A673 (cell line): ENCODE measurements at regions not wholly inside any gene's neighbourhood (a gene's known extent, or its start where the extent isn't known, plus 50 kb on each side); places are given as distances from the start of the nearest gene placed in this dataset.

Source experiments
- BruUV-seq: library from RNA; stranded (reverse); fragments of 400-500 nt; replicated peaks from 2 replicates; lab custom pipeline; 2021; lab: Mats Ljungman, UMichigan
- CTCF ChIA-PET: fragments of 300-600 bp; sonication (Branson Sonifier 250); formaldehyde crosslinking; loops from one replicate; lab custom pipeline; 2022; ENCODE audit warnings: antibody characterized with exemption; lab: Charles Lee
- POLR2A ChIA-PET: fragments of 300-600 bp; sonication (Branson Sonifier 250); formaldehyde crosslinking; loops from one replicate; lab custom pipeline; 2022; ENCODE audit warnings: antibody characterized with exemption; ENCODE audit not compliant: low non-redundant PET; lab: Charles Lee
- DNase-seq: peaks from one replicate; pipeline ENCODE4 v3.0.0-alpha.2; 2015; ENCODE audit warnings: low spot score
- H3K27ac ChIP-seq: fragments of 200-600 bp; sonication (generic); 2 replicates; pipeline ENCODE4 v1.5.1; 2016; ENCODE audit warnings: mixed run types, low read depth, mild to moderate bottlenecking, mixed read lengths, antibody characterized with exemption, low read length; ENCODE audit not compliant: poor library complexity, severe bottlenecking
- H3K27me3 ChIP-seq: fragments of 200-600 bp; sonication (generic); replicated peaks from 2 replicates; pipeline ENCODE4 v1.6.1; 2017; ENCODE audit warnings: mixed run types, low read depth, mild to moderate bottlenecking, mixed read lengths, antibody characterized with exemption, low read length; ENCODE audit not compliant: insufficient read depth, poor library complexity
- H3K36me3 ChIP-seq: fragments of 200-600 bp; sonication (generic); 2 replicates; pipeline ENCODE4 v1.6.1; 2016; ENCODE audit warnings: mixed run types, mild to moderate bottlenecking, mixed read lengths, antibody characterized with exemption, low read length; ENCODE audit not compliant: insufficient read depth, poor library complexity, severe bottlenecking
- H3K4me1 ChIP-seq: fragments of 200-600 bp; sonication (generic); 2 replicates; pipeline ENCODE4 v1.6.1; 2017; ENCODE audit warnings: mixed run types, mild to moderate bottlenecking, mixed read lengths, antibody characterized with exemption, low read length; ENCODE audit not compliant: insufficient read depth, poor library complexity, severe bottlenecking
- H3K4me3 ChIP-seq: fragments of 200-600 bp; sonication (generic); 2 replicates; pipeline ENCODE4 v1.5.1; 2016; ENCODE audit warnings: low read depth, mixed run types, mild to moderate bottlenecking, mixed read lengths, low read length; ENCODE audit not compliant: poor library complexity, severe bottlenecking
- H3K9me3 ChIP-seq: fragments of 200-600 bp; sonication (generic); 2 replicates; pipeline ENCODE4 v1.6.1; 2016; ENCODE audit warnings: mixed run types, low read depth, mild to moderate bottlenecking, mixed read lengths, antibody characterized with exemption, low read length; ENCODE audit not compliant: poor library complexity, severe bottlenecking
- CTCF ChIP-seq: fragments of 300-800, 200-600 bp; sonication (generic); conservative IDR thresholded peaks from 2 replicates; pipeline ENCODE4 v1.5.1; 2017; ENCODE audit warnings: low read depth, mild to moderate bottlenecking, antibody characterized with exemption, low read length, moderate library complexity, mixed read lengths
- EZH2 ChIP-seq: fragments of 200-600 bp; sonication (generic); IDR thresholded peaks from 2 replicates; pipeline ENCODE4 v1.6.1; 2017; ENCODE audit warnings: borderline replicate concordance, low read depth, mild to moderate bottlenecking, mixed read lengths, antibody characterized with exemption, low read length; ENCODE audit not compliant: poor library complexity, severe bottlenecking
- intact Hi-C: fragments of 100-400 bp; cut with micrococcal nuclease; formaldehyde crosslinking; loops from one replicate; pipeline ENCODE4 v1.10.0; 2022; ENCODE audit not compliant: unreplicated experiment

DNA sequence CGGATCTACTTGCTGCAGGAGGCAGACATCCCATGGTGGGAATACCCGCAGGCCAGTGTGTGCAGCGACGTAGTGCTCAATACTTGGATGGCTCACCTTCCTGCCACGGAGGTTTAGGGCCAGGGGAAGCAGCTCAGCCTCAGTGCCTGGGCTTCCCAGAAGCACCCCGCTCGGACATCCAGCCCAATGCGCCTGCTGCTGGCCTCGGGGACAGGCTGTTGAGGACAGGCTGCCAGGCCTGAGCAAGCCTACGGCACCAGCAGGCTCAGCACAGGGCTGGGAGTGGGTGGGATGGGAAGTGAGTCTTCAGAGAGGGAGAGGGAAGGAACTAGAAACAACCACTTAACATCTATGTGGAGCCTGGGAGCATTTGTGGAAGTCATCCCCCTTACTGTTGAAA is 441.3 kb upstream of the MGMT start:
- no peaks in the 10 kb centered on the region for H3K9me3 ChIP-seq
- ChIA-PET CTCF (no interaction called here), POLR2A (no interaction called here)
- peaks cover 83% of the 10 kb centered on the region for H3K4me1 ChIP-seq
- intact Hi-C loops = loop anchor here (10.0 kb wide), 1 partner anchor 391 kb away; no protein-coding TSS in a partner anchor
- TF ChIP-seq CTCF = no peak
- TF ChIP-seq EZH2 = no peak
- H3K36me3 ChIP-seq = no peaks in the 10 kb centered on the region
- no peaks in the 10 kb centered on the region for H3K27me3 ChIP-seq
- H3K27ac ChIP-seq = peak overlapping the region; percentile 38
- no peak overlapping the region for H3K4me3 ChIP-seq
- DNase-seq = no peak
- no TSS peak for BruUV-seq

GRCh38 chr10:129027906-129028305 is 439.1 kb upstream of the MGMT start:
- ChIA-PET CTCF (no interaction called here), POLR2A (no interaction called here)
- TF ChIP-seq EZH2 = no peak
- TF ChIP-seq CTCF = no peak
- BruUV-seq = no TSS peak
- Histone ChIP-seq H3K9me3 (no peaks in the 10 kb centered on the region), H3K4me3 (peak overlapping the region; percentile 6), H3K27me3 (no peaks in the 10 kb centered on the region), H3K36me3 (no peaks in the 10 kb centered on the region), H3K27ac (peak overlapping the region; percentile 92), H3K4me1 (peaks cover 91% of the 10 kb centered on the region)
- intact Hi-C loops = loop anchor here (10.0 kb wide), 1 partner anchor 393 kb away; no protein-coding TSS in a partner anchor
- DNase-seq = no peak

- CTCF ChIA-PET = no interaction called here
- no peaks in the 10 kb centered on the region for H3K36me3 ChIP-seq
- H3K27me3 ChIP-seq = no peaks in the 10 kb centered on the region
- intact Hi-C loops = loop anchor here (10.0 kb wide), 1 partner anchor 394 kb away; no protein-coding TSS in a partner anchor
- H3K27ac ChIP-seq = peak overlapping the region; percentile 92
- peaks cover 91% of the 10 kb centered on the region for H3K4me1 ChIP-seq
- TF ChIP-seq EZH2 = no peak
- TF ChIP-seq CTCF = no peak
- DNase-seq = no peak
- H3K4me3 ChIP-seq = peak overlapping the region; percentile 6
- POLR2A ChIA-PET = no interaction called here
- H3K9me3 ChIP-seq = no peaks in the 10 kb centered on the region
- no TSS peak for BruUV-seq
Observed at GRCh38 chr10:129028451-129028850, 438.6 kb upstream of the MGMT start.
